ENCODE measurements at regions not wholly inside any gene's neighbourhood (a gene's known extent, or its start where the extent isn't known, plus 50 kb on each side); places are given as distances from the start of the nearest gene placed in this dataset.
A peak's percentile ranks its signal among the peaks of the same experiment; 100 is the strongest.

GRCh38 chr12:24721191-24721590 lies 227.7 kb downstream of the BCAT1 start:
- DNase-seq: peak; percentile 73

- DNase-seq: peak; percentile 100
These were observed 229.6 kb downstream of the BCAT1 start for GRCh38 chr12:24719293-24719721.

GRCh38 chr12:24718617-24719016 lies 230.3 kb downstream of the BCAT1 start:
- peak; percentile 86 for DNase-seq

GRCh38 chr12:24714237-24714636 lies 234.7 kb downstream of the BCAT1 start:
- DNase-seq: no peak

GRCh38 chr12:24711056-24712008 lies 237.6 kb downstream of the BCAT1 start:
- DNase-seq: peak; percentile 83

GRCh38 chr12:24709216-24709615 lies 239.7 kb downstream of the BCAT1 start:
- peak; percentile 90 for DNase-seq

DNA sequence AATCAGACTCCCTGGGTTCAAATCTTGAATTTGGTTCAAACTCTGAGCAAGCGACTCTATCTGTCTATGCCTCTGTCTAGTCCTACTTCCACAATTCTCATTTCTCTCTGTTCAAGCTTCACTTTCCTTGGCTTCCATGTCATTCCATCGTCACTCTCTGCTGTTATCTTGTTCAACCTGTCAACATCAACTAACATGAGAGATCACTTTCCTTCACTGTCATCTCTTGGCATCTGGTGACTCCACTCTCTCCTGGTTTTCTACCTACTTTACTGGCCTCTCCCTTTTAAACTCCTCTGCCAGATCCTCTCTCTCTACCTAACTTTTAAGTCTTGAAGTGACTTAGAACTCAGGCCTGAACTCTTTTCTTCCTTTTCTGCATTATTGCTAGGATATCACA lies 240.2 kb downstream of the BCAT1 start:
- DNase-seq: peak; percentile 36

- DNase-seq: no peak
These were observed 240.9 kb downstream of the BCAT1 start for GRCh38 chr12:24708043-24708442.

- peak; percentile 78 for DNase-seq
These were observed 241.6 kb downstream of the BCAT1 start for GRCh38 chr12:24707334-24707733.

DNA sequence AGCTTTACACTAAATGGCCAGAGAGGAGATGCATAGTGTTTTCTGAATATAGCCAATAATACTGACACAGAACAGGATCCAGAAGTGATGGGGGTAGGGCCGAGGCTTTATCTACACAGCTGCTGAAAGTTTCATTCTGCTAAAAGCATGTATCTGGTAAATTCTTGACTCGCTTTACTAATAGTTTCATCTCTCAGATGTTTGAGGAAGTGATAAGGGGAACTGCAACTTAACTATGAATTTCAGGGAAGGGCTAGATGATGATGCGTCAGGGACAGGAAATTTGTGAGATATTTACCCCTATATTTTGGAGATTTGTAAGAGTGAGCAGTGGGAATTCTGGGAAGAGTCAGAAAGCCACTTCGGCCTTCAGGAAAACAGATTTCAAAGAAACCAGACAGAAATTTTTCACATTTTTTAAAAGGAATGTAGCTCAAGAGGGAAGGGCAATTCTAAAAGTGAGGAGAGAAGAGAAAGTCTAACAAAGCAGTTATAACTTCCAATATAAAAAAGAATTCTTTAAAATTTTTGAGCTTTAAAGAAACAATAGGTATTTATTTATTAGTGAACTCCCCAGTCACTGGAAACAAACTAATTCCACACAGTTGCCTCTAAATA lies 243.1 kb downstream of the BCAT1 start:
- peak; percentile 93 for DNase-seq

DNA sequence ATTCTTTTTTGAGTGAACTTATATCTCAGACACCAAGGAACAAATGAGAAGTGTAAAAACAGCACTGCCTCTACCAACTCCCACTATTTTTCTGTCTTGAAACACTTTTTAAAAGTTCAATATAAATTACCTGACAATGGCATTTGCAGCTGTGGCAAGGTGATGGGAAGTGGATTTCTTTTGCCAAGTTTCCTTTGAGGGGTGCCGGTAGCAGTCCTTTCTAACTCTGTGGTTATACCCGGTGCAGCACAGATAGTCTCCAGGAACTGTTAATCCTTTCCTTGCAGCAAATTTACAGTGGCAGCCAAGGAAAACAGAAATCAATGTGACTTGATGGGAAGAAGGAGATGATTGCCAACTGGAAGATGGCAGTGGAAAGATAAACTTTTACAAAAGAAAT lies 243.7 kb downstream of the BCAT1 start:
- DNase-seq: no peak

DNA sequence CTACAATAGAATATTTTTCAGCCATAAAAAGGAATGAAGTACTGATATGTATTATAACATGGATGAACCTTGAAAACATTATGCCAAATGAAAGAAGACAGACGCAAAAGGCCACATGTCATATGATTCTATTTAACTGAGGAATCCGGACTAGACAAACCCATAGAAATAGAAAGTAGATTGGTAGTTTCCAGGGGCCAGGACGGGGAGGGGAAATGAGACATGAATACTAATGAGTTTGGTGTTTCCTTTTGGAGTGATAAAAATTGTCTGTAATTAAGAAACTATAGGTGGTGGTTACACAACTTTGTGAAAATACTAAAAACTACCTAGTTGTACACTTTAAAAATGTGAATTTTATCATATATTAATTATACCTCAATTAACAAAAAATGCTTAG lies 247.6 kb downstream of the BCAT1 start:
- peak; percentile 85 for DNase-seq

DNA sequence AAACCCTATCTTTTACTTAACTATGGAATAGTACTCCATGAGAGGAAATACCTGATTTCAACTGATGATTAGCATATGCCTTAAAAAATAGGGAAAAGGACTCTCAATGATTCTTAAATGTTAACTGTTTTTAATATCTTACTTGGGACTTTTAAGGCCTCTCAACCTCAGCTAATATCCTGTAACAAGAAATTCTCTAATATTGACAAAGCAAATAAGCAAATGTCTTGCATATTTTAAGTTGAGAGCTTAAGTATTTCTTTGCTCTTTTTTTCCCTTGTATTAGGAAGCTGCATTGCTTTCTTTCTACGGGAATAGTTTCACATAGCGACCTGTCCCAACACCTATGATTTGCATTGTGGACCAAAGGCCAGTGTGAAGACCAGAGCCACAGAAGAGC lies 249.9 kb downstream of the BCAT1 start:
- DNase-seq: no peak

GRCh38 chr12:24697769-24698168 lies 251.1 kb downstream of the BCAT1 start:
- DNase-seq: peak; percentile 55

GRCh38 chr12:24697295-24697694 lies 251.6 kb downstream of the BCAT1 start:
- no peak for DNase-seq

DNA sequence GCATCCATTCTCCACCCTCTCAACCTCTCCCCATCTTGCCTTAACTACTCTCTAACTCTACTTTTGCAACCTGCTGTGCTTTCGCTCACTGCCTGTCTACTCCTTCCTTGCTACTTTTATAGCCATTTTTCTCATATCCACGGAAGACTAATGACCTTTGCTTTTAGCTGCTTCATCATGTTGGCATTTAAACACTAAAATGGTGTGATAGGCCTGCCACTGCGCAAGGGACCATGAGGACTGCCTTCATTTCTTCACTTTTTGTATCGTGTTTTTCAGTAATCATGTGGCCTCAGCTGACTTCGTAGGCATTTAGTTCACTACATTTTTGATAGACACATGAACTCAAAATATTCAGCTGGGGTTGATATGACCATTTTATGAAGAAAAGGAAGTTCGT lies 252.1 kb downstream of the BCAT1 start:
- DNase-seq: no peak

GRCh38 chr12:24695657-24696329 lies 253.1 kb downstream of the BCAT1 start:
- no peak for DNase-seq

DNA sequence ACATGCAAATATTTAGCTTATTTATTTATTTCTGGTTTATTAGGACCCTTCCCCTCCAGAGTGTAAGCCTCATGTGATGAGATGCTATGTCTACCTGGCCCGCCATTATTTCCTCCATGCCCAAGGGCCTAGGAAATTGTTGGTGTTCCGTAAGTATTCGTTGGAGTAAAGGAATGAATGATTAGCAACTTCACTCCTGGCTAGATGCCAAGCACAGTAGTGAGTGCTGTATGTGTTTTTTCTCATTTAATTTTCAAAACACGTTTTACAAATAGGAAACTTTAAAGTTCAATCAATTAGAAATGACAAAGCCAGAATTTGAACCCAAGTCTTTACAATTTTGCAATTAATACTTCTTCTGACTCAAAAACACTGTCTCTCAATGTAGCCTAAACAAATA lies 253.8 kb downstream of the BCAT1 start:
- no peak for DNase-seq

- no peak for DNase-seq
These were observed 260.3 kb downstream of the BCAT1 start for GRCh38 chr12:24688601-24689000.

- no peak for DNase-seq
These were observed 267.3 kb downstream of the BCAT1 start for GRCh38 chr12:24681570-24681969.

- peak; percentile 63 for DNase-seq
These were observed 269.8 kb downstream of the BCAT1 start for GRCh38 chr12:24679126-24679525.

DNA sequence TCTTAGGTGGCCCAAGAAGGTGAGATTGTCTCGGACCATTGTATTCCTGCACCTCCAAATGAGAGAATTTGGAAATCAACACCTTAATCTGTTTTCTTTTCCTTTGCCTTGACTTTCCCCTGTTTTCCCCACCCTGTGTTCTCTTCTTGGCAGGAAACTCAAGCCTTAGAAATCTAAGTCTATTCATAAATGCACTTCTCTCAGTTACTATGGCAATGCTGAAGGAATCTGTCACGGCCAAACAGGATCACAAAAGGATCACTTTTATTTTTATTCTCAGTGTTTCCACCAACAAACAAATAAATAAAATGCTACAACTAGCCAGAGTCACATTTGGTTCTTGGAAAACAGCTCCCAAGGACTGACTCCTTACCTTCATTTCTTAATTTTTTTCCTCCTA lies 270.5 kb downstream of the BCAT1 start:
- no peak for DNase-seq

GRCh38 chr12:24668563-24668962 lies 280.3 kb downstream of the BCAT1 start:
- DNase-seq: no peak
